ENCODE measurements at regions not wholly inside any gene's neighbourhood (a gene's known extent, or its start where the extent isn't known, plus 50 kb on each side); places are given as distances from the start of the nearest gene placed in this dataset.

DNA sequence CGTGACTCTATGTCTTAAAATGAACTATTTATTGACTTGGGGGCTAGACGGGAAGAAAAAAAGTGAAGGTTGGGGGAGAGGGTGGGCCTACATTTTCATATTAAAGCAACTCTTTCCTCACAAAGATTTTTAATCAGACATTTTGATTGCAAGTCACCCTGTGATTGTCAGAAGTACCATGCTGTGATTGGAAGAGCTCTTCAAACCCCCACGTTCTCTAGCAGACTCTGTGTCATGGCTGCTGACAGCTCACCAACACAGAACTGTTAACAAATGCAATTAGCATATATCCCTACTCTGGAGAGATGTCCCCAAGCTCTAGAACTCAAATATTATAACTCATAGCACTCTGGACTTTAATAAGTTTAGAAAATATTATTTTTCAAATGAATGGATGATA, 428.4 kb upstream of the DCC start:
- Histone ChIP-seq H3K4me1 (ENCODE audit: control insufficient read depth in 1 of 2, insufficient read depth in 2 of 2, low read depth in 1 of 2, low read length in 1 of 2) (no peaks in the 10 kb centered on the region), H3K36me3 (replicated peaks in 1 of 2; ENCODE audit: control insufficient read depth in 1 of 2, insufficient read depth in 2 of 2, low read length in 1 of 2) (no peaks in the 10 kb centered on the region), H3K4me2 (no peak overlapping the region), H3F3A (replicated peaks; ENCODE audit: insufficient read depth) (no peaks in the 10 kb centered on the region), H3K27me3 (ENCODE audit: insufficient read depth) (no peaks in the 10 kb centered on the region), H3K4me3 (ENCODE audit: low read depth in 2 of 2, low read length in 1 of 2) (no peak overlapping the region), H3K27ac (ENCODE audit: low read depth in 2 of 2, low read length in 1 of 2) (no peak overlapping the region), H3K79me2 (ENCODE audit: insufficient read depth) (no peaks in the 10 kb centered on the region), H3K9ac (no peak overlapping the region), H4K20me1 (ENCODE audit: insufficient read depth) (no peaks in the 10 kb centered on the region), H2AFZ (ENCODE audit: low read depth) (no peak overlapping the region), H3K9me3 (no peaks in the 10 kb centered on the region), H3K9me2 (no peaks in the 10 kb centered on the region)
- ChIA-PET CTCF (no interaction called here), POLR2A (no interaction called here)
- no peak for DNase-seq
- 33% methylated on average over 3 of the region's 3 CpGs for WGBS (ENCODE audit: low lambda C conversion rate)
- TF ChIP-seq RXRA (IDR thresholded peaks at IDR 0.05; ENCODE audit: borderline replicate concordance, low read depth): no peak
- TF ChIP-seq TEAD4 (IDR thresholded peaks at IDR 0.05; ENCODE audit: borderline replicate concordance, insufficient read depth): no peak
- TF ChIP-seq EP300 (IDR thresholded peaks at IDR 0.05; ENCODE audit: borderline replicate concordance in 1 of 2, low read depth in 1 of 2, low read length in 1 of 2): no peak
- TF ChIP-seq, protein P1, sequence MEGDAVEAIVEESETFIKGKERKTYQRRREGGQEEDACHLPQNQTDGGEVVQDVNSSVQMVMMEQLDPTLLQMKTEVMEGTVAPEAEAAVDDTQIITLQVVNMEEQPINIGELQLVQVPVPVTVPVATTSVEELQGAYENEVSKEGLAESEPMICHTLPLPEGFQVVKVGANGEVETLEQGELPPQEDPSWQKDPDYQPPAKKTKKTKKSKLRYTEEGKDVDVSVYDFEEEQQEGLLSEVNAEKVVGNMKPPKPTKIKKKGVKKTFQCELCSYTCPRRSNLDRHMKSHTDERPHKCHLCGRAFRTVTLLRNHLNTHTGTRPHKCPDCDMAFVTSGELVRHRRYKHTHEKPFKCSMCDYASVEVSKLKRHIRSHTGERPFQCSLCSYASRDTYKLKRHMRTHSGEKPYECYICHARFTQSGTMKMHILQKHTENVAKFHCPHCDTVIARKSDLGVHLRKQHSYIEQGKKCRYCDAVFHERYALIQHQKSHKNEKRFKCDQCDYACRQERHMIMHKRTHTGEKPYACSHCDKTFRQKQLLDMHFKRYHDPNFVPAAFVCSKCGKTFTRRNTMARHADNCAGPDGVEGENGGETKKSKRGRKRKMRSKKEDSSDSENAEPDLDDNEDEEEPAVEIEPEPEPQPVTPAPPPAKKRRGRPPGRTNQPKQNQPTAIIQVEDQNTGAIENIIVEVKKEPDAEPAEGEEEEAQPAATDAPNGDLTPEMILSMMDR (IDR thresholded peaks at IDR 0.05): no peak
- no peak for TF ChIP-seq EZH2phosphoT487 (IDR thresholded peaks at IDR 0.05; ENCODE audit: borderline replicate concordance, low read depth)
- no peak for TF ChIP-seq FOSL2 (IDR thresholded peaks at IDR 0.05; ENCODE audit: borderline replicate concordance, low read depth)
- TF ChIP-seq FOXJ3 (CRISPR knock-in tag; IDR thresholded peaks at IDR 0.05): no peak
- TF ChIP-seq SMC3 (IDR thresholded peaks at IDR 0.05; ENCODE audit: low read depth, low read length): no peak
- TF ChIP-seq NRF1 (IDR thresholded peaks at IDR 0.05; ENCODE audit: low read depth, low read length): no peak
- TF ChIP-seq FOXM1 (IDR thresholded peaks at IDR 0.05; ENCODE audit: low read depth): no peak
- no peak for TF ChIP-seq GATA2 (CRISPR knock-in tag; IDR thresholded peaks at IDR 0.05)
- TF ChIP-seq CHD2 (IDR thresholded peaks at IDR 0.05; ENCODE audit: low read length, partially characterized antibody): no peak

DNA sequence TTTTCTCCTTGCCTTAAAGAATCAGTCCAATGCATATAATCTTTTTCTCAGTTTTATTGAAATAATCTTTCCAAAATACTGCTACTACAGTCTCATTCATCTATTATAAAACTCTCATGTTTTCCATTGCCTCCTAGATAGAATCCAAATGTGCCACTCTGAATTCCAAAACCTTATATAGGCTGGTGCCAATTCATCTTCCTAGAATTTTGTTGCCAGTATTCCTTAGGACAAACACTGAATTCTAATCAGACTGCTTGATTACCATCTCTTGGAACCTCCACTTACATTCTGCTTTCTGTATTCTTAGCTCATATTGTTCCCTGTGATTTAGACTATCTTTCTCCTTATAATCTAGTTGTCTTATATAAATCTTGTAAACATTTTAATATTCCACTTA, 427.6 kb upstream of the DCC start:
- H3K9me2 ChIP-seq: no peaks in the 10 kb centered on the region
- no peak overlapping the region for H3K4me2 ChIP-seq
- H4K20me1 ChIP-seq (ENCODE audit: insufficient read depth): no peaks in the 10 kb centered on the region
- no peak overlapping the region for H3K27ac ChIP-seq (ENCODE audit: low read depth in 2 of 2, low read length in 1 of 2)
- H2AFZ ChIP-seq (ENCODE audit: low read depth): no peak overlapping the region
- no peaks in the 10 kb centered on the region for H3K27me3 ChIP-seq (ENCODE audit: insufficient read depth)
- no peak overlapping the region for H3K9ac ChIP-seq
- H3K9me3 ChIP-seq: no peaks in the 10 kb centered on the region
- DNase-seq: no peak
- H3K36me3 ChIP-seq (replicated peaks in 1 of 2; ENCODE audit: control insufficient read depth in 1 of 2, insufficient read depth in 2 of 2, low read length in 1 of 2): no peaks in the 10 kb centered on the region
- ChIA-PET CTCF (interaction anchor here (0.5 kb wide), 1 partner anchor 14 kb away, joined by 3 read pairs; no protein-coding TSS in a partner anchor), POLR2A (no interaction called here)
- no peaks in the 10 kb centered on the region for H3K4me1 ChIP-seq (ENCODE audit: control insufficient read depth in 1 of 2, insufficient read depth in 2 of 2, low read depth in 1 of 2, low read length in 1 of 2)
- TF ChIP-seq EP300 (IDR thresholded peaks at IDR 0.05; ENCODE audit: borderline replicate concordance in 1 of 2, low read depth in 1 of 2, low read length in 1 of 2) (no peak), GATA2 (CRISPR knock-in tag; IDR thresholded peaks at IDR 0.05) (no peak), MXI1 (IDR thresholded peaks at IDR 0.05; ENCODE audit: low read depth, low read length) (no peak), FOSL2 (IDR thresholded peaks at IDR 0.05; ENCODE audit: borderline replicate concordance, low read depth) (no peak)
- TF ChIP-seq, protein P2, sequence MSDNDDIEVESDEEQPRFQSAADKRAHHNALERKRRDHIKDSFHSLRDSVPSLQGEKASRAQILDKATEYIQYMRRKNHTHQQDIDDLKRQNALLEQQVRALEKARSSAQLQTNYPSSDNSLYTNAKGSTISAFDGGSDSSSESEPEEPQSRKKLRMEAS (IDR thresholded peaks at IDR 0.05; ENCODE audit: low read depth): no peak
- H3K4me3 ChIP-seq (ENCODE audit: low read depth in 2 of 2, low read length in 1 of 2): no peak overlapping the region
- H3K79me2 ChIP-seq (ENCODE audit: insufficient read depth): no peaks in the 10 kb centered on the region
- no peaks in the 10 kb centered on the region for H3F3A ChIP-seq (replicated peaks; ENCODE audit: insufficient read depth)

All from SK-N-SH (cell line).